IMR-90 (cell line): ENCODE measurements at regions not wholly inside any gene's neighbourhood (a gene's known extent, or its start where the extent isn't known, plus 50 kb on each side); places are given as distances from the start of the nearest gene placed in this dataset.

Experiments used
- ATAC-seq: fragments of 200-7000 bp; cut with Tn5 transposase; 2 replicates; pipeline ENCODE4 v1.9.1; 2020; ENCODE audit warnings: low read depth, mild to moderate bottlenecking, moderate library complexity
- BruUV-seq: library from RNA; stranded (reverse); fragments of 400-500 nt; replicated peaks from 2 replicates; lab custom pipeline; 2021; lab: Mats Ljungman, UMichigan
- CTCF ChIA-PET: fragments of 300-600 bp; formaldehyde crosslinking; extraction: SDS; loops from one replicate; lab custom pipeline; 2021; ENCODE audit warnings: antibody characterized with exemption; lab: Yijun Ruan, JAX
- POLR2A ChIA-PET: fragments of 300-600 bp; sonication (Branson Sonifier 250); formaldehyde crosslinking; loops from one replicate; lab custom pipeline; 2022; ENCODE audit warnings: antibody characterized with exemption; ENCODE audit not compliant: unreplicated experiment; lab: Charles Lee
- DNase-seq: peaks from one replicate; pipeline ENCODE4 v3.0.0; 2013
- H2AFZ ChIP-seq: replicated peaks from 2 replicates; pipeline ENCODE3; 2013; ENCODE audit warnings: low read length, mild to moderate bottlenecking; ENCODE audit not compliant: poor library complexity
- H2AK5ac ChIP-seq: 2 replicates; pipeline ENCODE4 v1.6.1; 2013; ENCODE audit warnings: low read depth, low read length, inconsistent platforms
- H2AK9ac ChIP-seq: replicated peaks from 2 replicates; pipeline ENCODE3; 2013; ENCODE audit warnings: mild to moderate bottlenecking, low read depth, low read length, moderate library complexity; ENCODE audit not compliant: poor library complexity
- H2BK120ac ChIP-seq: 2 replicates; pipeline ENCODE4 v1.6.1; 2013; ENCODE audit warnings: low read depth, low read length, inconsistent platforms
- H2BK15ac ChIP-seq: 3 replicates; pipeline ENCODE4 v1.6.1; 2013; ENCODE audit warnings: low read depth, low read length, inconsistent platforms
- H2BK20ac ChIP-seq: 2 replicates; pipeline ENCODE4 v1.6.1; 2013; ENCODE audit warnings: low read depth, mild to moderate bottlenecking, inconsistent platforms, low read length, moderate library complexity
- H2BK5ac ChIP-seq: 2 replicates; pipeline ENCODE4 v1.6.1; 2013; ENCODE audit warnings: mild to moderate bottlenecking, low read depth, low read length, inconsistent platforms; ENCODE audit not compliant: poor library complexity, severe bottlenecking
- H3K14ac ChIP-seq: replicated peaks from 2 replicates; pipeline ENCODE4 v1.6.1; 2013; ENCODE audit warnings: low read depth, low read length, inconsistent platforms
- H3K18ac ChIP-seq: 2 replicates; pipeline ENCODE4 v1.6.1; 2013; ENCODE audit warnings: low read depth, low read length, control low read depth
- H3K23ac ChIP-seq: 2 replicates; pipeline ENCODE4 v1.6.1; 2013; ENCODE audit warnings: low read depth, low read length, inconsistent platforms
- H3K27ac ChIP-seq: 2 replicates; pipeline ENCODE4 v1.5.1; 2013; ENCODE audit warnings: mild to moderate bottlenecking, control low read depth, low read length; ENCODE audit not compliant: insufficient read depth
- H3K27me3 ChIP-seq: 2 replicates; pipeline ENCODE4 v1.6.1; 2013; ENCODE audit warnings: low read length; ENCODE audit not compliant: control insufficient read depth, insufficient read depth
- H3K36me3 ChIP-seq: 2 replicates; pipeline ENCODE4 v1.6.1; 2013; ENCODE audit warnings: low read length, mixed read lengths; ENCODE audit not compliant: control insufficient read depth, insufficient read depth
- H3K4ac ChIP-seq: 2 replicates; pipeline ENCODE4 v1.6.1; 2013; ENCODE audit warnings: low read depth, low read length, inconsistent platforms
- H3K4me1 ChIP-seq: 2 replicates; pipeline ENCODE4 v1.6.1; 2013; ENCODE audit warnings: low read length, mixed read lengths; ENCODE audit not compliant: control insufficient read depth, insufficient read depth
- H3K4me2 ChIP-seq: 2 replicates; pipeline ENCODE4 v1.6.1; 2013; ENCODE audit warnings: low read depth, mild to moderate bottlenecking, control low read depth, low read length, moderate library complexity
- H3K4me3 ChIP-seq: 2 replicates; pipeline ENCODE4 v1.5.1; 2013; ENCODE audit warnings: low read depth, mild to moderate bottlenecking, control low read depth, low read length, moderate library complexity; ENCODE audit not compliant: insufficient read depth
- H3K56ac ChIP-seq: 2 replicates; pipeline ENCODE4 v1.6.1; 2013; ENCODE audit warnings: low read length, inconsistent platforms; ENCODE audit not compliant: insufficient read depth; ENCODE audit errors: extremely low read depth
- H3K79me1 ChIP-seq, 2 experiments: 2 replicates each; pipeline ENCODE4 v1.6.1; 2013; ENCODE audit warnings: low read length in 2 of 2, inconsistent platforms in 1 of 2, low read depth in 1 of 2
- H3K9ac ChIP-seq: 2 replicates; pipeline ENCODE4 v1.6.1; 2013; ENCODE audit warnings: low read depth, low read length, control low read depth
- H3K9me1 ChIP-seq: 2 replicates; pipeline ENCODE4 v1.6.1; 2013; ENCODE audit warnings: low read length, inconsistent platforms; ENCODE audit not compliant: insufficient read depth
- H3K9me3 ChIP-seq: 2 replicates; pipeline ENCODE4 v1.6.1; 2013; ENCODE audit warnings: low read length; ENCODE audit not compliant: control insufficient read depth, insufficient read depth
- H4K20me1 ChIP-seq: 2 replicates; pipeline ENCODE4 v1.6.1; 2013; ENCODE audit warnings: low read length, inconsistent platforms; ENCODE audit not compliant: insufficient read depth
- H4K5ac ChIP-seq: 2 replicates; pipeline ENCODE4 v1.6.1; 2013; ENCODE audit warnings: mild to moderate bottlenecking, low read depth, low read length, control low read depth
- H4K8ac ChIP-seq, 2 experiments: 2 replicates each; pipeline ENCODE4 v1.6.1; 2013; ENCODE audit warnings: low read depth in 2 of 2, low read length in 2 of 2, control low read depth in 1 of 2, inconsistent platforms in 1 of 2
- H4K91ac ChIP-seq: 2 replicates; pipeline ENCODE4 v1.6.1; 2013; ENCODE audit warnings: low read depth, low read length, inconsistent platforms; ENCODE audit not compliant: insufficient read depth
- BHLHE40 ChIP-seq: fragments of 150-350 bp; IDR thresholded peaks from 2 replicates; pipeline ENCODE4 v1.6.1; 2016; ENCODE audit warnings: mild to moderate bottlenecking, low read depth, low read length
- CEBPB ChIP-seq: IDR thresholded peaks from 2 replicates; pipeline ENCODE4 v1.6.1; 2012; ENCODE audit warnings: low read depth, low read length, improper control_type of control experiment
- CTCF ChIP-seq: conservative IDR thresholded peaks from 2 replicates; pipeline ENCODE4 v1.5.1; 2012; ENCODE audit warnings: mild to moderate bottlenecking, low read depth, low read length, improper control_type of control experiment
- ELK1 ChIP-seq: fragments of 150-350 bp; IDR thresholded peaks from 2 replicates; pipeline ENCODE4 v1.6.1; 2016; ENCODE audit warnings: low read depth, mild to moderate bottlenecking, low read length, moderate library complexity, borderline replicate concordance
- FOS ChIP-seq: fragments of 150-350 bp; IDR thresholded peaks from 2 replicates; pipeline ENCODE4 v1.6.1; 2016; ENCODE audit warnings: low read depth, low read length
- MAZ ChIP-seq: IDR thresholded peaks from 2 replicates; pipeline ENCODE4 v1.6.1; 2012; ENCODE audit warnings: low read depth, mild to moderate bottlenecking, low read length, improper control_type of control experiment, moderate library complexity, borderline replicate concordance
- MXI1 ChIP-seq: IDR thresholded peaks from 2 replicates; pipeline ENCODE4 v1.6.1; 2012; ENCODE audit warnings: low read depth, mild to moderate bottlenecking, low read length, moderate library complexity, borderline replicate concordance
- NFE2L2 ChIP-seq: fragments of 150-350 bp; IDR thresholded peaks from 2 replicates; pipeline ENCODE4 v1.6.1; 2016; ENCODE audit warnings: low read depth, mild to moderate bottlenecking, low read length
- POLR2A ChIP-seq: IDR thresholded peaks from 2 replicates; pipeline ENCODE4 v1.6.1; 2012; ENCODE audit warnings: mild to moderate bottlenecking, low read depth, low read length
- RAD21 ChIP-seq: IDR thresholded peaks from 2 replicates; pipeline ENCODE4 v1.6.1; 2012; ENCODE audit warnings: low read length, improper control_type of control experiment
- RCOR1 ChIP-seq: IDR thresholded peaks from 2 replicates; pipeline ENCODE4 v1.6.1; 2012; ENCODE audit warnings: mild to moderate bottlenecking, low read length, improper control_type of control experiment; ENCODE audit not compliant: insufficient replicate concordance
- RFX5 ChIP-seq: IDR thresholded peaks from 2 replicates; pipeline ENCODE4 v1.8.0; 2012; ENCODE audit warnings: low read depth, mild to moderate bottlenecking, low read length, moderate library complexity
- SMC3 ChIP-seq: fragments of 150-350 bp; IDR thresholded peaks from 2 replicates; pipeline ENCODE4 v1.6.1; 2016; ENCODE audit warnings: low read depth, mild to moderate bottlenecking, antibody characterized with exemption, low read length, moderate library complexity
- USF2 ChIP-seq: fragments of 150-350 bp; IDR thresholded peaks from 2 replicates; pipeline ENCODE4 v1.6.1; 2017; ENCODE audit warnings: mild to moderate bottlenecking, antibody characterized with exemption, low read length, low read depth
- WGBS, 2 experiments: methylation state at CpG; one replicate each; pipeline versions ENCODE4 v1.1.5 to v1.1.7; 2013; ENCODE audit warnings: missing lambda C conversion rate in 2 of 2; ENCODE audit not compliant: insufficient read length in 1 of 2; ENCODE audit errors: extremely low coverage in 2 of 2; 5-methylcytosine and 5-hydroxymethylcytosine counted together
- dilution Hi-C: fragments of 300-500 bp; cut with HindIII; formaldehyde crosslinking; loops from one replicate; pipeline ENCODE4 v1.14.3; 2018; ENCODE audit warnings: low sequenced_read_pairs; ENCODE audit not compliant: unreplicated experiment
- in situ Hi-C: fragments of 300-500 bp; cut with MboI; formaldehyde crosslinking; loops from 3 replicates; pipeline ENCODE4 v1.14.3; 2019; ENCODE audit warnings: low sequenced_read_pairs, inconsistent platforms, mixed read lengths
- intact Hi-C: fragments of 100-400 bp; cut with micrococcal nuclease; formaldehyde crosslinking; loops from 2 replicates; pipeline ENCODE4 v1.10.0; 2022

- no peak overlapping the region; the same call in 1 of the 2 replicates for H3K23ac ChIP-seq
- peak overlapping the region; percentile 33 for H4K5ac ChIP-seq
- H3K18ac ChIP-seq: peak overlapping the region; percentile 6
- H3K4ac ChIP-seq: peak overlapping the region; percentile 45
- H3K4me3 ChIP-seq: no peak overlapping the region
- H3K56ac ChIP-seq: no peak overlapping the region
- peak overlapping the region; percentile 70 for H2AK5ac ChIP-seq
- intact Hi-C loops (no loop called here), dilution Hi-C loops (no loop called here), in situ Hi-C loops (no loop called here)
- peak overlapping the region; percentile 60; the same call in 1 of the 3 replicates for H2BK15ac ChIP-seq
- H3K4me2 ChIP-seq: no peak overlapping the region
- H3K4me1 ChIP-seq: no peaks in the 10 kb centered on the region; the same call in 1 of the 2 replicates
- peak overlapping the region; percentile 75; the same call in 1 of the 2 replicates for H2BK20ac ChIP-seq
- no peaks in the 10 kb centered on the region for H3K27me3 ChIP-seq
- H3K27ac ChIP-seq: no peak overlapping the region
- no peak for DNase-seq
- no peaks in the 10 kb centered on the region for H3K36me3 ChIP-seq
- H3K9ac ChIP-seq: no peak overlapping the region
- no peak overlapping the region for H2BK5ac ChIP-seq
- ATAC-seq: no peak
- no CpG with 5 or more reads among the region's 14 CpGs for WGBS, 2 experiments
- POLR2A ChIA-PET: interaction anchor here (0.6 kb wide), 2 partner anchors 54 to 443 kb away, joined by 3 to 10 read pairs; no protein-coding TSS in a partner anchor
- 0 out of 2 replicates have a peak overlapping the region, but pooled peaks have one; percentile 11 for H3K14ac ChIP-seq
- H3K9me3 ChIP-seq: no peaks in the 10 kb centered on the region
- H4K91ac ChIP-seq: peak overlapping the region; percentile 66
- H4K8ac ChIP-seq: peak overlapping the region; percentile 61 to 79; a peak in 2 of 4 replicates
- CTCF ChIA-PET: interaction anchor here (0.6 kb wide), 1 partner anchor 121 kb away, joined by 3 read pairs; no protein-coding TSS in a partner anchor
- no peaks in the 10 kb centered on the region for H3K79me1 ChIP-seq
- H2AK9ac ChIP-seq: peak overlapping the region; percentile 34
- H3K9me1 ChIP-seq: no peaks in the 10 kb centered on the region
- peak overlapping the region; percentile 77 for H2AFZ ChIP-seq
- peak overlapping the region; percentile 69 for H2BK120ac ChIP-seq
- no peaks in the 10 kb centered on the region for H4K20me1 ChIP-seq
- BruUV-seq: no TSS peak
- TF ChIP-seq CTCF: no peak
- TF ChIP-seq FOS: no peak
- TF ChIP-seq USF2: no peak
- TF ChIP-seq NFE2L2: no peak
- no peak for TF ChIP-seq POLR2A
- TF ChIP-seq RFX5: no peak
- TF ChIP-seq BHLHE40: no peak
- TF ChIP-seq MAZ: no peak
- no peak for TF ChIP-seq CEBPB
- no peak for TF ChIP-seq SMC3
- no peak for TF ChIP-seq ELK1
- no peak for TF ChIP-seq RCOR1
- TF ChIP-seq MXI1: no peak
- no peak for TF ChIP-seq RAD21
These were observed 194.0 kb downstream of the ZFP36L2 start for GRCh38 chr2:43032213-43033015.
